Fibroblast of the conjunctiva (primary cell): ENCODE measurements at regions not wholly inside any gene's neighbourhood (a gene's known extent, or its start where the extent isn't known, plus 50 kb on each side); places are given as distances from the start of the nearest gene placed in this dataset.
"Not testable (repeated sequence)": the region's sequence is repeated elsewhere in the genome, so short reads cannot be mapped to it uniquely, and the experiment has no call there.

Experiments
- DNase-seq: peaks from one replicate; pipeline ENCODE4 v3.0.0-alpha.2; 2010; ENCODE audit warnings: low read depth

DNA sequence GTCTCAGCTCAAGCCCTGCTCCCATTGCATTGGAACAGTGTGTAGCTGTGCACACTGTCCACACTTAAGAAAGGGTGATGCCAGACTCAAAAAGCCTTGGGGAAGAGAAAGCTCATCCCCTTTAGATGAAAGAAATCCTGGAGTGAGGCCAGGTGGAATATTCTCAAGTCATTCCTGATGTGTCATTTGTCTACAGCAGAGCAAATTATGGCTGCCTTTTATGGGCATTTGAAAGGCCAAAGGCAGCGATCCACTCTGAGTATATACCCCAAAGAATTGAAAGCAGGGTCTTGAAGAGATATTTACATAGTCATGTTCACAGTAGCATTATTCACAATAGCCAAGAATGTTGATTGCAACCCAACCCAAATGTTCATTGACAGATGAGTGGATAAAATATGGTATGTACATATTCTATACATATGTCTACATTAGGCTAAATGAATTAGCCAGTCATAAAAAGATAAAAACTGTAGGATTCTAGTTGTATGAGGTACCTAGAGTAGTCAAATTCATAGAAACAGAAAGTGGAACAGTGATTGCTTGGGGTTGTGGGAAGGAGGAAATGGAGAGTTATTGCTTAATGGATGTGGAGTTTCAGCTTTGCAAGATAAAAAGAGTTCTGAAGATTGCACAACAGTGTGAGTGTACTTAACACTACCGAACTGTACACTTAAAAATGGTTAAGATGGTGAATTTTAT is 214.9 kb downstream of the KCNRG start:
- peak; percentile 20 for DNase-seq

DNA sequence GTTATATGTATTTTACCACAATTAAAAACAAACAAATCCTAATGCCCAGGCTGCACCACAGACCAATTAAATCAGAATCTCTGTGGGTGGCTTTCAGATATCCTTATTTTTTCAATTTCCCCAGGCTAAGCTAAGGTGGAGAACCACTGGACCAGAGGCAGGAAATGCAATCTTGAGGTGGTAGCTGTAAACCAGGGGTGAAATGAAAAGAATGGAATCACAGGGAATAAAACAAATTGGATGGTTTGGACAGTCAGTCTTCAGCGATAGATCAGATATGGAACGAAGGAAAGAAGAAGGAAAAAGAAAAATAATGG is 215.4 kb downstream of the KCNRG start:
- no peak for DNase-seq

DNA sequence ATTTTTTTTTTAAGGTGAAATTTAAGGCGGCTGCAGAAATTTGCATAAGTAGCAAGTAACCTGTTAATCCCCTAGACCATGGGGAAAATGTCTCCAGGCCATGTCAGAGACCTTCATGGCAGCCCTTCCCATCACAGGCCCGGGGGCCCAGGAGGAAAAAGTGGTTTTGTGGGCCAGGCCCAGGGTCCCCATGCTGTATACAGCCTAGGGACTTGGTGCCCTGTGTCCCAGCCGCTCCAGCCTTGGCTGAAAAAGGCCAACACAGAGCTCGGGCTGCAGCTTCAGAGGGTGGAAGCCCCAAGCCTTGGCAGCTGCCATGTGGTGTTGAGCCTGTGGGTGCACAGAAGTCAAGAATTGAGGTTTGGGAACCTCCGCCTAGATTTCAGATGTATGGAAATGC is 218.3 kb downstream of the KCNRG start:
- not testable (repeated sequence) for DNase-seq

DNA sequence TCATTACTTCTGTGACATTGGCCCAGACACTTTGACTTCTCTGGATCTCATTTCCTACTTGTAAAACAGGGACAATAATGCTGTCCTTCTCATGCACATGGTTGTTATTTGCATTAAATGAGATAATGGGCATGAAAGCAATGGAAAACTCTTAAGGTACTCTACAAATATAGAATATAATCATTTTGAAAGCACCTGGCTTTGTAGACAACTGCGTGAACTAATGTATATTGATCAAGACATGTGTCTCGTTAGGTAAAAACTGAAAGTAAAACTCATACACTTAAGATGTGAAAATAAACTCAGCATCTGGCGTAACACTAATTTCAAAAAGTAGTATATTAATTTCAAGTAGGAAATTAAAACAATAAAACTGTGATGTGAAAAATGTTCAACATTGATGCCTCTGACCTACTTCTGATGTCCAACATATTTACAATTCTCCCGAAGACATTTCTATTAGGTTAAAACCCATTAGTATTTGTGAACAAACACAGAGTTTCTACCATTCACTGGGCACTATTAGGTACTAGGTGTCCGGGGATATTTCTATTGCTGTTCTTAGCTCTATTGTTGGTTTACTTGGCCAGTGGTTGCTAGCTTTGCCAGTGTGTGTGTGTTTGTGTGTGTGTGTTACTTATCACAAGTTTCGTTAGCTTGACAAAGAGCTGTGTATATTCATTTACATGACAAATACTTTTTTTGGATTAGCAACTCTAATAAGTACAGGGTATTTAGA is 220.5 kb downstream of the KCNRG start:
- no peak for DNase-seq

DNA sequence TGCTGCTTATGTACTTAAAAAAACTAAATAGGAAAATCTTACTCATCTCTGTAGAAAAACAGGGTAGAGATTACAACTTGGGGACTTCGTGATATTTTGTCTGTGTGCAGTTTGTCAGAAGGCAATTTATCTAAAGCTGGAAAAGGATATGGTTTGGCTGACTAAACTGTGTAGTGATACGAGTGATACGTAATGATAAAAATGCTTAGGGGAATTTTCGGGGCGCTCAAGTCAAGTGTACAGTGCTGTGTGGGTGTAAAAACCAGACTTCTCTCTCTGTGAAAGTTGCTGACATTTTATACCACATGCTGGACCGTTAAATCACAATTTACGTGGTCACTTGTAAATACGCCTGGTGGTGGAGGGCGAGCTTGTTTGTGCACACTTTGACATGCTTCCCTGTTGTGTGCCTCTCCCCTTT is 221.7 kb downstream of the KCNRG start:
- DNase-seq = no peak

DNA sequence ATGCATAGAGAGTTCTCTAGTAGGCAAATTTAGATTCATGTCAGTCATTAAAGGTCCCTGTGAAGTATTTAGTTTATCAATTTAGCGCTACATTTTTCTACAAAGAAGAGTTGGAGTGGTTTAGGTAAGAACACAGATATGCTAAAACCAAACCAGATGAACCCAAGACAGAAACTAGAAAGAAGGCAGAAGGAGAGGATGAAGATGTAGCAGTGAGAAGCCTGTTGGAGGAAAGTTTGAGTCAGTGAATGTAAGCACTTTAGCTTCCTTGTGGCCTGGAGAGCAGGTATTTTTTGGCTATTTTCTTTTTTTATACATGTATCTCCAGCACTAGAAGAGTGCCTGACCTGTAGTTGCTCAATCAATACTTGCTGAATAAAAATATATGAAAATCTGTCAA is 223.7 kb downstream of the KCNRG start:
- DNase-seq = no peak

DNA sequence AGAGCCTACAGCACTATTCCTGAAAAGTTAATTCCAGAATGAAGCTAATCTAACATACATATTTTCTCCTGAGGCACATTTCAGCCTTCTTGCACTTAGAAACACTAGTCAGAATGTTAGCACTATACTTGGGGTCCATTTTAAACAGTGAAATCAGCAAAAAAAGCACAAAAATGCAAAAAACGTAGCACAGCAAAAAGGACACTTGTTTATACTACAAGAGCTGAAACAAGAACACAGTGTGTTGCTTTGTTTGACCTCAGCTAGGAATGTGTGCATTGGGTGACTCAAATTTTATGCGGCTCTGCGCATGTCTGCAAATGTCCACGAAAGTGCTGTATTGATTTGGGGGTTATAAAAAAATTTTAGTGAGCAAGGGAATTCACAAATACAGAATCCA is 226.2 kb downstream of the KCNRG start:
- no peak for DNase-seq

DNA sequence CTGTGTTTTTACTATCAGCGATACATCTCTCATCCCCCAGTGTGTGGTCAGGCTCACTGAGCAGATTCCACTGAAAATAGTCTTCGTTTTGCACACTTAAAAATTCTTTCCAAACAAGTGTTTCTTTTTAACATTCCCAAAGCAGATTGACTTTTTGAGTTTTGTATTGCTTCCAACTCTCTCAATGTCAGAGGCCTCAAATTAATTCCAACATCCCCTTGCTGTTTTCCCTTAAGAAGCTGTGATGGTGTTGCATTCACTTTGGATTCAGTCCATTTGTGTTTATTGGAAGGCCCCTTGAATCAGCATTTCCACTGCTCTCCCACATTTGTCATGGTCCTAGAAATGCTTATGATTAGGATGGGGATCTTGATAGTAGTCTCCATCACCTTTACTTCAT is 228.7 kb downstream of the KCNRG start:
- no peak for DNase-seq

DNA sequence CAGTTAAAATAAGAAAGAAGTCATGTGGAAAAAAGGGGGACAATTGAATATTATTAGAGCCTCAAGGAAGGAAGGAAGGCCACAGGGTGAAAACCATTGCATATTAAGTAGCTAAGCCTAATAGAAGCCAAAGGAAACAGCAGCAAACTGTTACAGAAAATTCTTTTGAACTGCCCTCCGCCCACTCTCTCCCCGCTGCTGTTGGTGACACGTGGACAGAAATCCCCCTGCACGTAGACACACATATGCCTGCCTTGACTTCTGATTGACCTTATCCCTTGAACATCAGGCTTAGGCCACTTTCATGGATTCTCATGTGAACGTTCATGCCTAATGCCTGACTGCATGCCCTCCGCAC is 229.1 kb downstream of the KCNRG start:
- DNase-seq = no peak

DNA sequence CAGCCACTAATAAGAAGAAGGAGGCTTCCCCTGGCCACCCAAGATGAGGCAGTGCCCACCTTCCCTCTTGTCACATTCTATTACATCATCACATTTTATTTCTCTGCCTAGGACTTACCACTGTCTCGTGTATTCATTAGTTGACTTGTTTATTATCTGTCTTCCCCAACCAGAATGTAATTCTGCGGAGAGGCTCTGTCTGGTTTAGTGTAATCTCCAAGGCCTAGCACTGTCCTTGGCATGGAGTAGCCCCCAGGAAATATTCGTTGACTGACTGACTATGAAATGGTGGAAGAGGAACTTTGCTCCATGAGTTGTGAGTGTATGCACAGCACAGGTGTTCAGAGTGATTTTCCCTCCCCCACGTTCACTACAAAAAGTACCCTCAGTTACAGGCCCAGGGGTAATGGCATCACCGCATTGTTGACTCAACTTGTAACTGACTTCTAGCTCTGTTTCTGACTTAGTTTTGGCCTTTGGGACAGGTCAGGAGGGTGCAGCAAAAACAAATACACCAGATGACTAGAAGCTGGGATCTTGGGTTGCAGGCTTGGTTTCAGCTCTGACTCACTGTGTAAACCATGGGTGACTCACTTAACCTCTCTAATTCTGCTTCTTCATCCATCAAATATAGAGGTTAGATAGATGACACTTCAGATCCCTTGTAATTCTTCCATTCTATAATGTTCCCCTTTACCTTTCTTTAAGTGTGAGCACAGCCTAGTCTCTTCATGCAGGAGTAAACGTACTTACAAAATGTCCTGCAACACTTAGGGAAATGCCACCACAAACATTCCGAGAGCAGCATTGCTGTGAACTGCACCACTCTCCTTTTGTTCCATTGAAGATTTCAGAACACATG is 229.7 kb downstream of the KCNRG start:
- peak; percentile 69 for DNase-seq

DNA sequence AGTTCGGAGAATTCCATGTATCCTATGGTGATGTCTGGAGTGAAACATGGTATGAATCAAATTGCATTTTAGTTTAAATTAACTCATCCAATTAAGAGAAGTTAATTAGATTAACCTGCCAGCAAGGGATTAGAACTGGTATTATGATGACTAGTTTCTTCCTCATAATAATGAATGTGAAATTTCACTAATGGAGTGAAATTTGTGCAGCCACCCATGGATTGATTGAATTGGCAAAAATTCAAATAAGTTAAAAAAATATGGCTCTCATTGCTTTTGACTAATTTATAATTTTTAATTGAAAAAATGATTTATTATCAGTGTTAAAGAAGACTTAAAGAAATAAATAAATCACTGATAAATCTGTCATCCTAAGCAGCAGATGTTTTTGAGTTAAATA is 232.0 kb downstream of the KCNRG start:
- no peak for DNase-seq

DNA sequence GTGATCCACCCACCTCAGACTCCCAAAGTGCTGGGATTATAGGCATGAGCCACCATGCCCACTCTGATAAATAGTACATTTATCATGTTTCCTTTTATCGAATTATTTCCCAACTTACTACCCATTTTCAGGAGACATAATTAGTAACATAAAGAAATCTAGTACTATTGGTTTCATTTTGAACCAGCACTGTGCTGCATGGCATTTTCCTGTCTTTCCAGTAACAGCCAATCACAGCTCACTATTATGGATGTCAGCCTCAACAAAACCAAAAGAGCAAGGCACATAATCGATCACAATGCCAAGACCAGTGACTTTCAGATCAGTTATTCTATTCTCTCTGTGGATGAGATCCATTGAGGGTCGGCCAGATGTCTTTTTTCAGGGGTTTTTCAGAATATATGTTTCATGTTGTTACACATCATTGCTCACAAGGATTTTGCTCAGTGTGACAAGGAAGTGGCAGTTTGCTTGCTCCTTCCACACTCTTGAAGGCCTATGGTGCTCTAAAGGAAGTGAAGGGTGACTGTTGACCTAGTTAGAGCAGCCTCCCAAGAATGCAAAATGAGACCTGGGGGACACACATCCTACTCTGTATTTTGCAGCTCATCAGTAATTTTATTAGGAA is 233.4 kb downstream of the KCNRG start:
- DNase-seq = no peak

DNA sequence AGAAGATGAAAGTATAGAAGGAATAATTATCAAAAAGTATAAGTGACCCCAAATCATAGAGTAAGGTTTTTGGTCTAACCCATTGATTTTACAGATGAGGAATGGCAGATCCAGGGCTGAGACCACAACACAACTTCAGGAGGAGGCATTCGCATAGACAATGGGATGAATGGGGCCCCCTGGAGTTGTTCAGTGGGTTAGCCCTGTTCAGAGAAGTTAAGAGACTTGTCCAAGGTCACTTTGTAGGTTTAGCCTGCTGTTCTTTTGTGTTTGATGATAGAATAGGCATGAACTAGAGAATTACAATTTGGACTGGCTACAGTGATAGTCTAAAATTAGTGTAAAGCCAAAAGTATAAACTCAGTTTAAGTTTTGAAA is 233.9 kb downstream of the KCNRG start:
- no peak for DNase-seq

DNA sequence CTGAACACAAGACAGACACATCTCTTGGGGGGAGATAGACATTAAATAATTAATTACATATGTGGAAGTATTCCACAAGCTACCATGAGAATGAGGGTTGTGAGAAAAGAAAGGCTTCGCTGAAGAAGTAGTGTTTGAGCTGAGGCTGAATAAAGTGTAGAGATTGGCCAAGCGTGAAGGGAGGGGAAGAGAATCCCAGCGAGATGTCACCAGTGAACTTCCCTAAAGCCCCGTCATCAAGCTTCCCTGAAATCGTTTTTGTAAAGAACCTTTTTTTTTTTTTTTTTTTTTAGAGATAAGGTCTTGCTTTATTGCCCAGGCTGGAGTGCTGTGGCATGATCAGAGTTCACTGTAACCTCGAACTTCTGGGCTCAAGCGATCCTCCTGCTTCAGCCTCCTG is 235.2 kb downstream of the KCNRG start:
- no peak for DNase-seq

DNA sequence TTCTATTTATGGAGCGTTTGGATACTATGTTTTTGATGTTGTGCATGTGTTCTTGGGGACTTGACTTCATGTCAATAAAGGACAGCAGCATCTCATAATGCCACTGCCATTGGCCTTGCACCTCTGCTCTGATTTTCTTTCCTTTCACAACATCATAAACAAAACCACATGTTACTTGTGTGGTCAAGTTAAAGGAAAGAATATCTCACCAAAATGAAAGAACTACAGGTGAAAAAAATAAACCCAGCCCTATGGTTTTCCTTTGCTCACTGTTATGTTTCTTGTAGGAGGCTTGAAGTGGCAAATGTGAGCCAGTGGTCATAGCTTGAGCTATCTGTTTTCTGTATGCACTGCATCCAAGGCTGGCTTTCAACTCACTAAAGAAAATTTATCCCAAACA is 240.4 kb downstream of the KCNRG start:
- DNase-seq = no peak

DNA sequence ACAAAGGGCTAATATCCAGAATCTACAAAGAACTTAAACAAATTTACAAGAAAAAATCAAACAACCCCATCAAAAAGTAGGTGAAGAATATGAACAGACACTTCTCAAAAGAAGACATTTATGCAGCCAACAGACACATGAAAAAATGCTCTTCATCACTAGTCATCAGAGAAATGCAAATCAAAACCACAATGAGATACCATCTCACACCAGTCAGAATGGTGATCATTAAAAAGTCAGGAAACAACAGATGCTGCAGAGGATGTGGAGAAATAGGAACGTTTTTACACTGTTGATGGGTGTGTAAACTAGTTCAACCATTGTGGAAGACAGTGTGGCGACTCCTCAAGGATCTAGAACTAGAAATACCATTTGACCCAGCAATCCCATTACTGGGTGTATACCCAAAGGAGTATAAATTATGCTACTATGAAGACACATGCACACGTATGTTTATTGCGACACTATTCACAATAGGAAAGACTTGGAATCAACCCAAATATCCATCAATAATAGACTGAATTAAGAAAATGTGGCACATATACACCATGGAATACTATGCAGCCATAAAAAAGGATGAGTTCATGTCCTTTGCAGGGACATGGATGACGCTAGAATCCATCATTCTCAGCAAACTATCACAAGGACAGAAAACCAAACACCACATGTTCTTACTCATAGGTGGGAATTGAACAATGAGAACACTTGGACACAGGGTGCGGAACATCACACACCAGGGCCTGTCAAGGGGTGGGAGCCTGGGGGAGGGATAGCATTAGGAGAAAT is 241.5 kb downstream of the KCNRG start:
- DNase-seq = not testable (repeated sequence)

DNA sequence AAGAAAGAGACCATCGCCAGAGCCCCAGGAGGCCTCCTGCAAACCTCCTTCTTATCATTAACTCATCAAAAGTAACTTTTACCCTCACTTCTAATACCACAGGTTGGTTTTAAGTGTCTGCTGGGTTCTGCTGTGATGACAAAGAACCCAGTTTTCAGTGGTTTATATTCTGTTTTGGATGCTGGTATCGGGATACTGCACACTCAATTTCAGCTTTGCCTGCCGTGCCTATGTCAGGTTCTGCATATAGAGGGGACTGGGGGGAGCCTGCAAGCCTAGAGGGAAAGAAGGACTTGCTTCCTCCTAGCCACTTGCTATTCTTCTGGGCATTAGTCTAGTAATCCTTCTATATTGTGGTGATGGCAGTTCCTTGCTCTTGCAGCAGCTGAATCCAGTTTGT is 242.4 kb downstream of the KCNRG start:
- no peak for DNase-seq

DNA sequence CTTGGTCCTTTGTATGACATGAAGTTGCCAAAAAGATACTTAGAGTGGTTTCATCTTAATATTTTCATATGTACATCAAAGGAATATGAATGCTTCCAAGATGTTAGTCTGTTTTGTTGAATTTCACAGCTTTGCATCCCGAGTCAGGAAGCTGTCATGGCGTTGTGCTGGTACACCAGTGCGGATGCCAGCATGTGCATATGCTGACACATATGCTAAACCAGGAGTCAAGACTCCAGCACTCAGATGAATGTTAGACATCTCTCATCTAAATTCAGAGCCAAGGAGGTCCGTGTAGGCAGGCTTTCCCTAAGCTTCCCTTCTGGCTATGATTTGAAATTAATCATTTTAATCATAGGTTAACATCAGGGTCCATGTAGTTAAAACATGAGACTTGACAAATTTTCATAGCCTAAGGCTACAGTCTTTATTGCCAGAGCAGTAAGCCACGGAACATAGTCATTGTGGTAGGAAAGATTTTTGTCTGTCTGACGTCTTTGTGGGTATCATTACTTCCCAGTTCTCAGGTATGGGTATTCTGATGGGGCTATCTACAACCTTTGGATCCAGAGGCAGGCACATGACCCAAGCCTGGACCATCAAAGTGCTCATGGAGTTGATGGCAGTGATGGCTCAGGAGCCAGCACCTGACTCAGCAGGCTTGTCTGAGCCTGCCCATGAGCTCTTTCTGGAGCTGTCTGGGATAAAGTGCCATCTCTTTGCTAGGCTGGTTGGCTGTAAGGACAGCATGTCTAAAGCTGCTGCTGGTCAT is 246.1 kb downstream of the KCNRG start:
- no peak for DNase-seq

DNA sequence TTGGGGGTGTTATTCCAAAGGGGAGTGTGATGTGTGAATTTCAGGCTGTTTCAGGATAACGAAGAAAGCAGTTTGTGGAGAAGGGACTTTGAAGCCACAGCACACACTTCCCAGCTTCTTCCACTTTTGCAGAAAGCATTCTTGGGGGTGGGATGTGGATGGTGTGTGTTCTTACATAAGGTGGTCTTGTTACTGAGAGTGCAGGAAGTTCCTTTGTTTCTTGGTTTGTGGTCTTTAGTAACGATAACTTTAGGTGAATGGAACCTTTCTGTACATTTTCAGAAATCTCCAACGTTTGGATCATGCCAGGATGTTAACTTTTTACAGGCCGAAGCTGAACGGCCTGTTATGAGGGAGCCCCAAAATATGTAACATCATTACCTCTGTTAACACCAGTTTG is 251.8 kb downstream of the KCNRG start:
- DNase-seq = no peak

DNA sequence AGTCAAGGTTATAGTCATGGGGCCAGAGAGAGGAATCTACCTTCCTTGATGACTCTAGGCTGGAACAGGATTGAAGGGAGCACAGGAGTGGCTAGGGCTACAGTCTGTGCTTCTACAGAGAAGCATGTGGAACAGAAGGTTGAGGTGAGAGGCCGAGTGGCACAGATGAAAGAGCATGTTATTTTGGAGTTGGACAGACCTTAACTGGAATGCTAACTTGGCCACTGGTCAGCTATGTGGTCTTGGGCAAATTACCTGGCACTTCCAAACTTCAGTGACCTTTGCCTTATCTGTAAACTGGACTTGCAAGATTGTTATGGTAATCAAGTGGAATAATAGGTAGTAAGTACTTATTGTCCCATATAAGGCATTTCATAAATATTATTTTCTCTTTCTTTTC is 252.7 kb downstream of the KCNRG start:
- no peak for DNase-seq

DNA sequence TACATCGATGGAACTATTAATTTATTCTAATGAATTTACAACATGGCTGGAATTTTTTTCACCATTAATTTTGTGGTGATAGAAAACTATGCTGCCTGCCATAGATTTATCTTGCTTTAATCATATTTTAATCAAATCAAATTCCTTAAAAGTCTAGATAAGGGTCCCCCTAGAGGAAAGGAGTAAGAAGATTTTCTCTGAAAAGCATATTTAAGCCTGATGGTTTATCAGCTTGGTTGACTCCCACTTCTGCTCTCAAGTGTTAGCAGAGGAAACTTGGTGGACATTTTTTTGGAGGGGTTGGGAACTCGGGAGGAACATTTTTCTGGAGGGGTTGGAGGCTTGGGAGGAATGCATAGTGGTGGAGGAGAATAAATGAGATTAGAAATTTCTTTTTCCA is 253.3 kb downstream of the KCNRG start:
- no peak for DNase-seq
